ENCODE measurements at regions not wholly inside any gene's neighbourhood (a gene's known extent, or its start where the extent isn't known, plus 50 kb on each side); places are given as distances from the start of the nearest gene placed in this dataset.
"Not testable (repeated sequence)": the region's sequence is repeated elsewhere in the genome, so short reads cannot be mapped to it uniquely, and the experiment has no call there.

DNA sequence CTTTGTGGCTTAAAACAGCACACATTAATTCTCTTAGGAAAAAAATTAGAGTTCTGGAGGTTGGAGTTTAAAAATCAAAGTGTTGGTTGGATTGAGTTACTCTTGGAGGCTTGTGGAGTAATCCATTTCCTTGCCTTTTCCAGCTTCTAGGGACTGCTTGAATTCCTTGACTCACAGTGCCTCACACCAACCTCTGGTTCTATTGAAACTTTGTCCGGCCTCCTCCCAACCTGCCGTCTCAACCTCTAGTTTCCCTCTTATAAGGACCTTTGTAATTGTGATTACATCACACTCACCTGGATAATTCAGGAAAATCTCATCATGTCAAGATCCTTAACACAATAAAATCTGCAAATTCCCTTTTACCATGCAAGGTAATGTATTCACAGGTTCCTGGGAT is 764.2 kb upstream of the CDH18 start:
- not testable (repeated sequence) for DNase-seq

DNA sequence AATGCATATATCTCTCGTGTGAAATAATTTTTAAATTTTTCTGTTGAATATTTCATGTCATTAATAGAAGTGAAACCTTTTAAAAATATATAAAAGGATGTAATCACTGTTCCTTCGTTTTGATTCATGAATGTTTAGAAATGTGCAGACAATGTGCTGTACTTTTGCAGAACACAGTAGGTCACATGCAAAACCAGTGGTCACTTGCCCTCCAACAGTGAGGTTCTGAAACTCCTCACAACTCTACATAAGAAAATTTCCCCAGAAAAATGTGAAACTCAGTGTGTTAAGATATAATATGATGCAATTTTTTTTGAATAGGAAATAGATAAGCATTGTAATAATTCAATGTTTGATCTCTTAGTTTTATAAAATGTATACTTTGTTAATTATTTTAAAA is 747.7 kb upstream of the CDH18 start:
- DNase-seq = not testable (repeated sequence)

DNA sequence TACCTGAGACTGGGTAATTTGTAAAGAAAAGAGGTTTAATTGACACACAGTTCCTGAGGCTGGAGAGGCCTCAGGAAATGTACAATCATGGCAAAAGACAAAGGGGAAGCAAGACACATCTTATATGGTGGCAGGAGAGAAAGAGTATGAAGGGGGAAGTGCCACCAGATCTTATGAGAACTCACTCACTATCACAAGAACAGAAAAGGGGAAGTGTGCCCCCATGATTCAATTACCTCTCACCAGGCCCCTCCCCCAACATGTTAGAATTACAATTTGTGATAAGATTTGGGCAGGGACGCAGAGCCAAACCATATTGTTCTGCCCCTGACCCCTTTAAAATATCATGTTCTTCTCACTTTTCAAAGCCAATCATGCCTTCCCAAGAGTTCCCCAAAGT is 744.2 kb upstream of the CDH18 start:
- DNase-seq = not testable (repeated sequence)

DNA sequence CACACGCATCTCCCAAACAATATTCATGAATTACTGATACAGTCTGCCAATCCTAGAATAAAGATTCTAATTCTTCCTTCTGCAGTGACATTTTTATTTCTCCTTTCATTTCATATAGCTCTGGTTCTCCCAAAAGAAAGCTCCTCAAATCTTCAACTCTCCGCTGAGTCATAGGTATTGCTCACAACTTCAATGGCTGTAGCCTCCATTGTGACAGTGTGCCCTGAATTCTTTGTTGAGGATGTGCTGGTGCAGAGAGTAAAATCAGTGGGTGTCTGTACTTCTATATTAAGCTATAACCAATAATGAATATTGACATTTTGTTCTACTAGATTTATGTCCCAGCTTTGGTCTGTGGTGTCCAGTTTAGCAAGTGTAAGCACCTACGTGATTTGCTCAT is 733.3 kb upstream of the CDH18 start:
- not testable (repeated sequence) for DNase-seq

DNA sequence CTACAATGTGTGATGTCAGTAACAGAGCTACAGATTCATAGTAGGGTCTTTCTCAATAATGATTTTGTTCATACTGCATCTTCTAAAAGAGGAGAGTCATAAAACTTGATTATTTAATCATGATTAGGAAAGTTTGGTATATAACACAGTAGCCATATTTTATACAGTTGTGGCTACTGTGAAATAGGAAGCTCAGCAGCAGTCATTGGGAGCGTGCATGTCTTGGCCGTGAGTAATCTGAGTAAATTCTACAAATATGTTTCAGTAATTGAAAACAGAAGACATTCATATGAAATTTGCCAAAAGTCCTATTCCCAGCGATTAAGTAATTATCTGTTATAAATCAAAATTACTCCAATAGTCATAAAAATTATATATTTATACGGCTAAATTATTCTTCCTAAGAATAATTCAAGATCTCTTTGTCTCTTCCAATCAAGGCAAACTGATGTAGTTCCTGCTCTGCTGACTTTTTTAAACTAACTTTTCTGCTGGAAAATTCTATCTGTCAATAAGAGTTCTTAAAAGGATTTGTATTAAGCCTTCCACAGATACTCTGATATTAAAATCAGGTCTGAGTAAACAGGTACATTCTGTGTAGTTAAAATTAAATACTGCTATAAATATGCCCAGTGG is 723.6 kb upstream of the CDH18 start:
- not testable (repeated sequence) for DNase-seq

DNA sequence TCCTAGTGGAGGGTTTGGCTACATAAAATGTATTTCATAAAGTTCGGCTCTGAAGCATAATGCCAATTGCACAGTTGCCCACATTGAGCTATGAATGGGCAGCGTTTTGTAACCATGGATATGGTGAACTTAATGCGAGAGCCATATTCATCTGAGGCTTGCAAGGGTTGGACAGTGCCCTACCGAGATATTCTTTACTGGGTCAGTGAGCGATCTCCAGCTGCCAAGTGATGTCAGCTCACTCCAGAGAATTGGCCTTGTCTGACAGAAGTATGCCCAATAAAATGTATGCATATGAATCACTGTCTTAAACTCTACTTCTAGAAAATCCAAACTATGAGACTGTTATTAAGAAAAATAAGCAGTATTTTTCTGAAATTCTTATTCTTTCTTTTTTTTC is 719.6 kb upstream of the CDH18 start:
- not testable (repeated sequence) for DNase-seq

DNA sequence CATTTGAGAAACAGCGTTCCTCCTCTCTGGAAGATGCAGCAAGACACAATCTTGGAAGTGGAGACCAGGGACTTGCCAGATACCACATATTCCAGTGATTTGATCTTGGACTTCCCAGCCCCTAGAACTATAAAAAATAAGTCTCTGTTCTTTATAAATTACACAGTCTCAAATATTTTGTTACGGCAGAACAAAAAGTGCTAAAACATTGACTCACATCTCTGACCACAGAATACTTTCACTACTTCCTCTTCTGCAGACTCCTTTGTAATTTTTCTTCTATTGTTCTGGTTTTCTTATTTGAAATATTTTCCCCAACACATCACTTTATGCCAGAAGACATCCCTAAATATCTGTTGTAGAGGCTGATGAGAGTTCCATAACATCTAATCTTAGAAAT is 706.1 kb upstream of the CDH18 start:
- no peak for DNase-seq

DNA sequence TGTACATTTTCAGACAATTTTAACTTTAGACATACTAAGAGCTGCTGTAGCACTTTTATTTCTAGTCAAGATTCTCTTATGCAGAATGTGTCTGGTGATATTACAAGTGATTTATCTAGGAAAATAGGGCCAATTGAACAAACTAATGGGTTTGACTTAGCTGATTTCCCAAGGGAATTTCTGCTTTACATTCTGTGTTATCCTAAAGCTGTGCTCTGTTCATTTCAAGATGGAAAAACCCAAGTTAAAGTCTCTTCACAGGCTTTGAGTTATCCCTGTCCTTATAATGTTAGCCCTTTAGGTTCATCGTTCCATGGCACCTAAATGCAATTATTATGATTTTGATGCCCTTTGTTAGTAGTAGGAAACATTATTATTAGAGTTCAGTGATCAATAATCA is 704.9 kb upstream of the CDH18 start:
- no peak for DNase-seq

DNA sequence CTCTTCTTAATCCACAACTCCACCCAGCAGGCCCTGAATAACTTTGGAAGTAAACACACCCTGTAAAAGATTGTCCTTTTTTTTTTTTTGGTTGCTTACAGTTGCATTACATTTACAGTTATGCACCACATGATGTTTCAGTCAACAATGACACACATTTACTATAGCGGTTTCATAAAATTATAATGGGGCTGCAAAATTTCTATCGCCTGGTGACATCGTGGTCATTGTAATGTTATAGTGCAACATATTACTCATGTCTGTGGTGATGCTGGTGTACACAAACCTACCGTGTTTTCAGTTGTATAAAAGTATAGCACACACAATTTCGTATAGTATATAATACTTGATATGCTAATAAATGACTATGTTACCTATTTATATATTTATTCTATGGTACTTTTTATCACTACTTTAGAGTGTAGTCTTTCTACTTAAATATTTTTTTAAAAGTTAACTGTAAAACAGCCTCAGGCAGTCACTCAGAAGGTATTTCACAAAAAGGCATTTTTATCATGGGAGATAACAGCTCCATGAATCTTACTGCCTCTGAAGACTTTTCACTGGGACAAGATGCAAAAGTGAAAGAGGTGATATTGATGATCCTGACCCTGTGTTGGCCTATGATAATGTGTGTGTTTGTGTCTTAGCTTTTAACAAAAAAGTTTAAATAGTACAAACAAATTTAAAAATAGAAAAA is 695.4 kb upstream of the CDH18 start:
- no peak for DNase-seq

DNA sequence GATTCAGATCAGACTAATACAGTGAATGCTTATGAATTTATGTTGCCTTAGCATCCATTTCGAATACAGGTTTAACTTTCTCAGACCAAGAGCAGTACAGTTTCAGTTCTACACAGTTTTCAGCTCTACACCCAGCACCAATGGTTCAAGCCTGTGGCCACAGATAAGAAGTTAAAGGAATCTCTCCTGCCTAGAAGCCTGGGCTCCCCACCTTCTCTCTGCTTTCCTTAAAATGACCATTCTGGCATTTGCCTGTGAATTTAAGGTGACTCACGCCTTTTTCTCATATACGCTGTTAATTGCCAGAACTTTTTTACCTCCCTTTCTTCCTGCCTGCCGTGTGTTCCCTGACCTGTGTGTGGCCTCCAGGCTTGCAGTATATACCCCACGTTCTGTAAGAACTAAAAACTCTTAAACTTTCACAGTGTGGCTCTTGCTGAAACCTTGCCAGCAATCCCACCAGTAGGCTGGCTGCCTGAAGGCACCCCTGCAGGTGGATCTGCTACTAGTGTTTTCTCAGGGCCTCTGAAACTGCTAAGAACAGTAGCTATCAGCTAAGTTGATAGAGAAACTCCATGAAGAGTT is 692.8 kb upstream of the CDH18 start:
- no peak for DNase-seq

DNA sequence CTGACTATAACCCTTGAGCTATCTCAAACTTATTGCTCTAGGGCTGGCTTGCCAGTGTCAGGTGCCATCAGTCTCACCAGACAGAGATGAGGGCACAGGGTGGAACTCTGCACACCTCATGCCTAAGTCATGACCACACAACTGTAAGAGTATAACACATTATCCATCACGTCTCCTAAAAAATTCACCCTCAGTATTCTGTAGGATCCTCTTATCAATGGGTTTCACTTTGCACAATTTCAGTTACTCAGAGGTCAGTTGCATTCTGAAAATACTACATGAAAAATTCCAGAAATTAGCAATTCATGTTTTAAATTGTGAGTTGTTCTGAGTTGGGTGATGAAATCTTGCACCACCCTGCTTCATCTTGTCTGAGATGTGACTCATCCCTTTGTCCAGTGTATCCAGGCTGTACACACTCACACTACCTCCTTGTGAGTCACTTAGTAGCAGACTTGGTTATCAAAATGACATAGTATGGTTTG is 690.9 kb upstream of the CDH18 start:
- no peak for DNase-seq

DNA sequence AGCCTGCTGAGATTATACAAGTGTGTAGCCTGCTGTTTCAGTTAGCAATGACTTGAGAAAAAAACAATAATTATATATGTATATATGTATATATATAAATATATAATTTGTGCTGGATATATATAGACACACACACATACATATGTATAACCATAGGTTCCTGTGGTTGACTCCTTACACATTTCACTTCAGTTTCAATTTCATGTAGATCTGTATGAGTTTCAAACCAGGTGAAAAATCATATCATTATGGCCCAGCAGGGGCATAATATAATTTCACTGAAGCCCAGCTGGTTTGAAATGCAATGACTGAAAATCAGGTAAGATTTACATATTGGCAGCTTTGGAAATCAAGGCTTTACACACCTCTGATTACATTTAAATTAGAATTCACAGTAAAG is 690.4 kb upstream of the CDH18 start:
- no peak for DNase-seq

DNA sequence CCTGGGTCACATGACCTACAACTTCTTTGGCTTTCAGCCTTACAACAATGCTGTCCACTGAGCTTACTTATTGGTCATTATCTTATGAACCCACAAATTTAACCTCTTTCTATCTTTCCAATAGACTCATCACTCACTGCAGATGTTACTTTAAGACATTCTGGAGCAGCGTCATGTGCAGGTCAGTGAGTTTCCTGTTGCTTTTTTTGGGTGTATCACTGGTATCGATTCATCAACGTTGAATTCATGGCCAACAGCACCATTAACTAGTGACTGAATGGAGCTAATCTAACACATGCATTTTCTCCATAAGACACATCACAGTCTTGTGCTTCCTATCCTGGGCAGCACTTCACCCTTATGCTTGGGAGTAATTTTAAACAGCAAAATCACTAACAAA is 672.6 kb upstream of the CDH18 start:
- DNase-seq = no peak

DNA sequence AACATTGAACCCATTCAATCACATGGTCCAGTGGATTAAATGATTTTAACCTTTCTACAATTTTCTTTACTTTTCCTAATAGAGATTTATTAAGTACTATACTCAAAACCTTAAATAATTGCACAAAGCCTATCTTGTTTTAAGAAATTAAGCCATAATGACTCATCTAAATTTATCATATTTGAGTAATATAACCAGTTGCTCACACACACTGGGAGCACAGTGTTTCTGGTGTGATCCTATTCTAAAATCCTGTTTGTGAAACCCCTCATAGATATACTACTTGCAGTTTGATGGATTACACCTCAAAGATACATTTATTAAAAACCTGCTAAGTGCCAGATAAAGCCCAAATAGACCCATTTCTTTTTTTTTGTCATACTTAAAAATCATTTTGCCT is 668.3 kb upstream of the CDH18 start:
- no peak for DNase-seq

DNA sequence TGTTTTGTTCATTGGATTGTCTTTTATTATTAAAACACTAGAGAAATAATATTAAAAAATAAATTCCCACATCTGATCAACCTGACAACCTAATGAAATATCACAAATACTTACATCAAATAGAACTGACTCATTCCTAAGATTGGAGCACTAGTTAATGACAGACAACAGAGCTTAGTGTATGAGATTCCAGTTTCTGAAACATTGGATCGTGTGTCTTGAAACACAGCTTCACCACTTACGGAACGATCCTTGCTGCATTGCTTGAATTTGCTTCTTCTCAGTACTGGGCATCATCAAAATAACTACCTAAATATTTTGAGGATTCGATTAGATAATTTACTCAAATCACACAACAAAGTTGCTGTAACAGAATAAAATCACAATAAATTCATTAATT is 667.2 kb upstream of the CDH18 start:
- no peak for DNase-seq

DNA sequence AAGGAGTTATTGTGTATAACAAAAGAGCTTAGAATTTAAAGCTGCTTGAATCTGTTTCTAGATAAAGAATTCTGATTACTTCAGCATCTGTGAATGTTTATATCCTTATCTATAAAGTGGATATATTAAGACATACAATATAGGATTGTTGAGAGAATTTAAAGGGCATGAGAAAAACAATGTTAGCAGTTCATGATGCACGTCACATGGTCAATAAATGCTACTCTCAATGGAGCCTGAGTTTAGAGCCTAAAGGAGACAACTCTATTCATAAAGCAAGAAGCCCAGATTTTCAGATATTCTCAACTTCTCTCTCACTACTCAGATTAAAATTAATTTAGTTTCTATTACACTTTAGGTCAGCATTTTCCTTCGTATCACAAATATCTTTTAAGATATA is 666.7 kb upstream of the CDH18 start:
- no peak for DNase-seq

DNA sequence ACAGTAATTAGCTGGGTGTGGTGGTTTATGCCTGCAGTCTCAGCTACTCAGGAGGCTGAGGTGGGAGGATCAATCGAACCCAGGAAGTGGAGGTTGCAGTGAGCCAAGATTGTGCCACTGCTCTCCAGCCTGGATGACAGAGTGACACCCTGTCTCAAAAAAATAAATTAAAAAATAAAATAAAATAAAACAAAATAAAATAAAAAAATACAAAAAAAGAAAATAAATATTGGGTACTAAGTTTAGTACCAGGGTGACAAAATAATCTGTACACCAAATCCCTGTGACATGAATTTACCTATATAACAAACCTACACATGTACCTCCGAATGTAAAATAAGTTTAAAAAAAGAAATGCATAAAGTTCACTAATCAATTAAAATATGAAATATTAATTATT is 666.0 kb upstream of the CDH18 start:
- no peak for DNase-seq

DNA sequence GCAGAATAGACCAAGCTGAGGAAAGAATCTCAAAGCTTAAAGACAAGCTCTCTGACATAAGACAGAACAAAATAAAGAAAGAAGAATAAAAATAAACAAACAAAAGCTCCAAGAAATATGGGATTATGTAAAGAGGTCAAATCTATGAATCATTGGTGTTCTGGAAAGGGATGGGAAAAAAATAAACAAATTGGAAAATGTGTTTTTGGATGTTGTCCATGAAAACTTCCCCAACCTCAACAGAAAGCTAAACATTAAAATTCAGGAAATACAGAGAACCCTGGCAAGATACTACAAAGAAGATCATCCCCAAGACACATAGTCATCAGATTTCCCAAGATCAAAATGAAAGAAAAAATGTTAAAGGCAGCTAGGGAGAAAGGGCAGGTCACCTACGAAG is 662.0 kb upstream of the CDH18 start:
- no peak for DNase-seq

DNA sequence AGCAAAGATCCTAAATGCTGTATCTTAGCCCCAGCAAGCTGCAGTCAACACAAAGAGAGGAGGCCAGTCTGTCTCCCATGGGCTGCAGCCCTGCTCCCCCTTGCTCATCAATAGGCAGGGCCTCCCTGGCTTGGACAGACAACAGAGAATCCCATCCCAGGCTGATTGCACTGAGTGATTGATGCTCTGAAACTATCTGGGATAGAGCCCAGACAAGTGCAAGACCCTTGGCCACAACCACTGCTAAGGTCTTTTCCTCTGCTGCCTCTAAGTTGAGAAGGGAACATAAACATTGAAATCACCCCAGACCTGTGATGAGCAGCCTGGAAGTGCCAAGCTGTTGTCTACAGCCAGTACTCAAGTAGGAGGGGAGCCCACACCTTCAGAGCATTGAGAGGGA is 661.0 kb upstream of the CDH18 start:
- no peak for DNase-seq

DNA sequence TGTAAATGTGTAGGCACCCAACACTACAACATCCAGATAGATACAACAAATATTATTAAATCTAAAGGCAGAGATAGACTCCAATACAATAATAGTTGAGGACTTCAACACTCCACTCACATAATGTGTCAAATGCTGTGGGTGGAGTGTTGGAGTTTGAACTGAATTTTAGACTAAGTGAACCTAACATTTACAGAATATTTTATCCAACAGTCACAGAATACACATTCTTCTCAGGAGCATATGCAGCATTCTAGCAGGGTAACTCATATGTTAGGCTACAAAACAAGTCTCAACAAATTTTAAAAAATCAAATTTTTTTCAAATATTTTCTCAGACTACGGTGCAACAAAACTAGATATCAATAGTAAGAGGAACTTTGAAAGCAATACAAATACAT is 648.7 kb upstream of the CDH18 start:
- no peak for DNase-seq

DNA sequence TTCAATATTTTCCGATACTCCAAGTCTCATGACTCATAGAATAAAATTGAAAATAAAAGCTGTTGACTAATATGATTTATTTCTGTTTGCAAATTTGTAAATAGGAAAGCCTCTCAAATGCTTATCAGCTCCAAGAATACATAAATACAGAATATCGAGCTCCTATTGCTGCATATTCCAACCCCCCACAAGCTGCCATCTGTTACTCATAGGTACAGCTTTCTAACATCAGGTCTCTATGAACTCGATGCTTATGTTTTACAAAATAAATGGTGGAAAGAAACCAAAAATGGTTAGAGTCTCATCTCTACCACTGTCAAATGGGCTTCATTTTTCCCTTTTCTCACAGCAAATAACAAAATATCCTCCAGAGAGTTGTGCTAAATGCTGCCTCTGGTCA is 631.6 kb upstream of the CDH18 start:
- no peak for DNase-seq

DNA sequence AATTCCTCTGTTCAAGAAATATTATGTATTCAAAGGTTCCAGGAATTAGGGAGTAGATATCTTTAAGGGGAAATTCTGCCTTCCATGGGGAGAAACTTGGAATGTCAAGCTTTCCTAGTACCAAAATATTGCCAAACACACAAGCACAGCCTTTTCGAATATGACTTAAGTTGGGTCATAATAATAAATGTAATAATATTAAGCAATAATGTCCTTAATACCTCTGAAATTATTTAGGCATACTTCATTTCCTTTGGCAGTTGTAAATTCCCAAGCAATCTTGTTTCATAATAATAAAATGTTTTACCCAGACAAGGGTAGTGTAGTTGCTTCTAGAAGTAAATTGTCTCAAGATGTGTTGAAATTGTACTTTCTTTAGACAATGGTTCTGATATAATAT is 630.3 kb upstream of the CDH18 start:
- DNase-seq = no peak

DNA sequence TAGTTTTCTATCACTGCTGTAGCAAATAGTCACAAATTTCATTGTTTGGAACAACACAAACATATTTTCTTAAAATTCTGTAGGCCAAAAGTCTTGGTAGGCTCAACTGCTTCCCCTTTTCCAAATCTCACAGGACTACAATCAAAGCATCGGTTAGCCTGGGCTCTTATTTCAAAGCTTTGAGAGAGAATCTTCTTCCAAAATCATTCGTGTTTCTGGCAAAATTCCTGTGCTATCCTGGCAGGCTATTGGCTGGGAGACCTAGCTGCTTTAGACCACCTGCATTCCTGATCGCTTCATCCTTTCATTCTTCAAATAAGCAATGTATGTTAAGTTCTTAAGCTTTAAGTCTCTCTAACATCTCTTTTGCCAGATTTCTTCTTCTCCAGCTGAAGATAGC is 629.8 kb upstream of the CDH18 start:
- DNase-seq = no peak

DNA sequence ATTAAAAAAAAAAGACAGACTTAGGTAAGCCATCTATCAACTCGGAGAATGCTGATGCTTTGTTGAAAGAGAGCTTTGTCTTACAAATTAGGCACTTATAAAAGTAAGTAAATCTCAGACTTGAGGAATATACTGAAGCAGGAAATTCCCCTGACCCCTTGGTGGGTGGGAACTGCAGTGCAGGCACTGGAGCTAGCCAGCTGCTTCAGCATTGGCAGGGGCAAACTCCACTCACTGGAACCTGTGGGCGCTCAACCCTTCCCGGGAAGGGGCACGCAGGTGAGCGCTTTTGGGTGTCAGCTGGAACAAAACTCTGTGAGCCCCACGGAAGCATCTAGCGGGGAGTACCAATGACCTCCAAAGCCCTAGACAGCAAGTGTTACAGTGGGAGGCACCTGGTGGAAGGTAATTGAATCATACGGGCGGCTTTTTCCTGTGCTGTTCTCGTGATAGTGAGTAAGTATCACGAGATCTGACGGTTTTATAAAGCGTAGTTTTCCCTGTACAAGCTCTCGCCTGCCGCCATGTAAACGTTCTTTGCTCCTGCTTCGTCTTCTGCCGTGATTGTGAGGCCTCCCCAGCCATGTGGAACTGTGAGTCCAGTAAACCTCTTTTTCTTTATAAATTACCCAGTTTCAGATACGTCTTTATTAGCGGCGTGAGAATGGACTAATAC is 628.0 kb upstream of the CDH18 start:
- no peak for DNase-seq

All from CD4-positive, alpha-beta T cell treated with Interleukin-17A for 1 hour (primary cell).